Astrocyte (in vitro differentiated cells and primary cell): ENCODE measurements at regions not wholly inside any gene's neighbourhood (a gene's known extent, or its start where the extent isn't known, plus 50 kb on each side); places are given as distances from the start of the nearest gene placed in this dataset.

Source experiments
- DNase-seq: peaks from one replicate; pipeline ENCODE4 v3.0.0-alpha.2; 2010; ENCODE audit warnings: low read depth
- FAIRE-seq: peaks from 2 replicates; lab custom pipeline; 2011; peaks lifted over from hg19 to GRCh38; lab: Jason Lieb, UNC
- H2AFZ ChIP-seq: 2 replicates; pipeline ENCODE4 v1.6.0; 2012; ENCODE audit warnings: low read depth, low read length, inconsistent platforms
- H3K27ac ChIP-seq: 2 replicates; pipeline ENCODE4 v1.5.1; 2011; ENCODE audit warnings: low read depth, low read length, inconsistent platforms
- H3K27me3 ChIP-seq: 2 replicates; pipeline ENCODE4 v1.6.0; 2011; ENCODE audit warnings: low read length, inconsistent platforms; ENCODE audit not compliant: insufficient read depth
- H3K36me3 ChIP-seq: 2 replicates; pipeline ENCODE4 v1.5.1; 2011; ENCODE audit warnings: low read length, inconsistent platforms; ENCODE audit not compliant: insufficient read depth
- H3K4me1 ChIP-seq: 2 replicates; pipeline ENCODE4 v1.5.1; 2011; ENCODE audit warnings: low read length, inconsistent platforms; ENCODE audit not compliant: insufficient read depth
- H3K4me2 ChIP-seq: 2 replicates; pipeline ENCODE4 v1.6.0; 2012; ENCODE audit warnings: low read length, inconsistent platforms
- H3K4me3 ChIP-seq: 2 replicates; pipeline ENCODE4 v1.5.1; 2011; ENCODE audit warnings: low read depth, mild to moderate bottlenecking, low read length, inconsistent platforms; ENCODE audit not compliant: insufficient read depth
- H3K79me2 ChIP-seq: 2 replicates; pipeline ENCODE4 v1.6.0; 2012; ENCODE audit warnings: mild to moderate bottlenecking, low read length, inconsistent platforms; ENCODE audit not compliant: insufficient read depth
- H3K9ac ChIP-seq: 2 replicates; pipeline ENCODE4 v1.6.0; 2012; ENCODE audit warnings: mild to moderate bottlenecking, low read length, inconsistent platforms
- H3K9me3 ChIP-seq: 2 replicates; pipeline ENCODE4 v1.5.1; 2012; ENCODE audit warnings: low read depth, mild to moderate bottlenecking, low read length, inconsistent platforms; ENCODE audit not compliant: insufficient read depth
- H4K20me1 ChIP-seq: 2 replicates; pipeline ENCODE4 v1.6.0; 2012; ENCODE audit warnings: low read length, inconsistent platforms; ENCODE audit not compliant: insufficient read depth
- H3K27ac Mint-ChIP-seq: one replicate; pipeline ENCODE4 v1.8.0; 2021; ENCODE audit warnings: mild to moderate bottlenecking, mixed read lengths; ENCODE audit not compliant: unreplicated experiment
- H3K27me3 Mint-ChIP-seq: one replicate; pipeline ENCODE4 v1.8.0; 2021; ENCODE audit warnings: low read depth, mixed read lengths; ENCODE audit not compliant: unreplicated experiment
- H3K36me3 Mint-ChIP-seq: one replicate; pipeline ENCODE4 v1.8.0; 2021; ENCODE audit warnings: low read depth, mixed read lengths; ENCODE audit not compliant: unreplicated experiment
- H3K4me1 Mint-ChIP-seq: one replicate; pipeline ENCODE4 v1.8.0; 2021; ENCODE audit warnings: low read depth, mixed read lengths; ENCODE audit not compliant: unreplicated experiment
- H3K4me3 Mint-ChIP-seq: one replicate; pipeline ENCODE4 v1.8.0; 2021; ENCODE audit warnings: mild to moderate bottlenecking, moderate library complexity, mixed read lengths; ENCODE audit not compliant: unreplicated experiment
- H3K9me3 Mint-ChIP-seq: one replicate; pipeline ENCODE4 v1.8.0; 2021; ENCODE audit warnings: mild to moderate bottlenecking, mixed read lengths; ENCODE audit not compliant: unreplicated experiment
- EZH2 ChIP-seq: IDR thresholded peaks from 2 replicates; pipeline ENCODE4 v1.6.1; 2012; ENCODE audit warnings: mild to moderate bottlenecking, low read length, inconsistent platforms; ENCODE audit not compliant: insufficient read depth
- TF ChIP-seq, protein P1 (sequence below): IDR thresholded peaks from 2 replicates; pipeline ENCODE4 v1.5.1; 2011; ENCODE audit warnings: low read depth, mild to moderate bottlenecking, inconsistent platforms, low read length, moderate library complexity; ENCODE audit not compliant: insufficient read depth

DNA sequence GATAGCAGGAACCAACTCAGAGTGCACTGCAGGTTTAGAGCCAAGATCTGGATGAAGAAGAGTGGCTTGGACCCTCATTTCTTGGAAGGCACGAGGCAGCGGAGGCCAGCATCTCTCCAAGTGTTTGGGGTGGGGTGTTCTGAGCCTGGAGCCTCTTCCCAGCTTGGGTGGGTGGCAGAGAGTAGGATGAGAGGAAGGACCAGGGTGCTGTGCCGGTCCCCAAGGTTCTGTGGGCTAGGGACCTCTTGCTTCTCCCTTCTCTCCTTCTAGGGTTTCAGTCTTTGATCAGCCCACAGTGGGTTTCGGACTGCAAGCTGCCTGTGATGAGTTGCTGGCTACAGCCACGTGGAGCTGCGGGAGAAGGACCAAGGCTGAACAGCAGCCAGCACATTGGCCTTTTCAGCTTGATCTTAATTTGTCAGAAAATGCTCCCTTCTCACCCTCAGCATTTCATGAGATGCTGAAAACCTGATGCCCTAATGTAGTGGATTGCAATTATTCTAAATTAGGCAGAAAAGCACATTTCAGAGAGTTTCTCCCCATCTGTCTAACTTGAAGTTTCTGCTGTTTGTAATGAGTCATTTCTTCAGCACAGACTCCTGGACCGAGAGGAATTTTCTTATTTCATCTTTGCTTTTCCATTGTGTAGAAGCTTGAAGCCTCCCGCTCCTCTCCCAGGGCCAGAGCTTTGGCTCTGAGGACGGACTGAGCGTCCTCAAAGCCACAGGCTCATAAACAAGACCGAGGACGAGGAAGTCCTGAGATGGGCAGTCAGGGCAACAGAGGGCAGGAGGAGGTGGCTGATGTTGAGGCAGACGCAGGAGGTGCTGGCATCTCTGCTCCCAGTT, 99.1 kb upstream of the HDAC4 start:
- H3K4me3 ChIP-seq = no peak overlapping the region
- no peaks in the 10 kb centered on the region for H3K79me2 ChIP-seq
- H3K36me3 ChIP-seq = no peaks in the 10 kb centered on the region
- no peak overlapping the region for H3K4me2 ChIP-seq
- H2AFZ ChIP-seq = no peak overlapping the region
- H3K9me3 ChIP-seq = peaks cover 3% of the 10 kb centered on the region
- FAIRE-seq = no peak
- Mint-ChIP-seq H3K27me3 (peaks cover 55% of the 10 kb centered on the region), H3K4me1 (no peaks in the 10 kb centered on the region), H3K9me3 (peaks cover 5% of the 10 kb centered on the region), H3K27ac (no peak overlapping the region), H3K36me3 (peaks cover 1% of the 10 kb centered on the region), H3K4me3 (no peak overlapping the region)
- TF ChIP-seq EZH2 = no peak
- TF ChIP-seq, protein P1, sequence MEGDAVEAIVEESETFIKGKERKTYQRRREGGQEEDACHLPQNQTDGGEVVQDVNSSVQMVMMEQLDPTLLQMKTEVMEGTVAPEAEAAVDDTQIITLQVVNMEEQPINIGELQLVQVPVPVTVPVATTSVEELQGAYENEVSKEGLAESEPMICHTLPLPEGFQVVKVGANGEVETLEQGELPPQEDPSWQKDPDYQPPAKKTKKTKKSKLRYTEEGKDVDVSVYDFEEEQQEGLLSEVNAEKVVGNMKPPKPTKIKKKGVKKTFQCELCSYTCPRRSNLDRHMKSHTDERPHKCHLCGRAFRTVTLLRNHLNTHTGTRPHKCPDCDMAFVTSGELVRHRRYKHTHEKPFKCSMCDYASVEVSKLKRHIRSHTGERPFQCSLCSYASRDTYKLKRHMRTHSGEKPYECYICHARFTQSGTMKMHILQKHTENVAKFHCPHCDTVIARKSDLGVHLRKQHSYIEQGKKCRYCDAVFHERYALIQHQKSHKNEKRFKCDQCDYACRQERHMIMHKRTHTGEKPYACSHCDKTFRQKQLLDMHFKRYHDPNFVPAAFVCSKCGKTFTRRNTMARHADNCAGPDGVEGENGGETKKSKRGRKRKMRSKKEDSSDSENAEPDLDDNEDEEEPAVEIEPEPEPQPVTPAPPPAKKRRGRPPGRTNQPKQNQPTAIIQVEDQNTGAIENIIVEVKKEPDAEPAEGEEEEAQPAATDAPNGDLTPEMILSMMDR = no peak
- H3K4me1 ChIP-seq = no peaks in the 10 kb centered on the region
- no peak overlapping the region for H3K27ac ChIP-seq
- peaks cover 3% of the 10 kb centered on the region for H3K27me3 ChIP-seq
- DNase-seq = peak; percentile 18
- H3K9ac ChIP-seq = no peak overlapping the region
- no peaks in the 10 kb centered on the region for H4K20me1 ChIP-seq

GRCh38 chr2:239498981-239499634, 98.3 kb upstream of the HDAC4 start:
- H3K4me1 ChIP-seq = no peaks in the 10 kb centered on the region
- peaks cover 1% of the 10 kb centered on the region for H3K36me3 Mint-ChIP-seq
- H3K4me3 ChIP-seq = no peak overlapping the region
- H3K4me3 Mint-ChIP-seq = no peak overlapping the region
- no peak overlapping the region for H2AFZ ChIP-seq
- H3K79me2 ChIP-seq = no peaks in the 10 kb centered on the region
- H3K4me2 ChIP-seq = no peak overlapping the region
- H3K9me3 Mint-ChIP-seq = peaks cover 5% of the 10 kb centered on the region
- no peak for FAIRE-seq
- H3K36me3 ChIP-seq = no peaks in the 10 kb centered on the region
- peaks cover 3% of the 10 kb centered on the region for H3K9me3 ChIP-seq
- H3K27ac Mint-ChIP-seq = no peak overlapping the region
- H3K27me3 Mint-ChIP-seq = peaks cover 54% of the 10 kb centered on the region
- TF ChIP-seq EZH2 = no peak
- TF ChIP-seq, protein P1 = no peak
- H3K9ac ChIP-seq = no peak overlapping the region
- H3K27ac ChIP-seq = no peak overlapping the region
- no peaks in the 10 kb centered on the region for H4K20me1 ChIP-seq
- H3K4me1 Mint-ChIP-seq = no peaks in the 10 kb centered on the region
- H3K27me3 ChIP-seq = peaks cover 3% of the 10 kb centered on the region
- peak; percentile 57 for DNase-seq

DNA sequence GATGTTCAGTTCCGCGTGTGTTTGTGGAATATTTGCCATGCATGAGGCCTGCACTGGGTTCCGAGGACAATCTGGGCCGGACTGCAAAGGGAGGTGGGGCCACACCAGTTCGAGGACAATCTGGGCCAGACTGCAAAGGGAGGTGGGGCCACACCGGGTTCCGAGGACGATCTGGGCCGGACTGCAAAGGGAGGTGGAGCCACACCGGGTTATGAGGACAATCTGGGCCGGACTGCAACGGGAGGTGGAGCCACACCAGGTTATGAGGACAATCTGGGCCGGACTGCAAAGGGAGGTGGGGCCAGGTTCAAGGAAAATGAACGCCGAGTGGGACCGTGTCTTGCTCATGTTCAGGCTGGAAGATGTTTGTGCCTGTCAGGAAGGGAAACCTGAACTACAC, 97.8 kb upstream of the HDAC4 start:
- H3K4me2 ChIP-seq = no peak overlapping the region
- peaks cover 3% of the 10 kb centered on the region for H3K27me3 ChIP-seq
- no peak overlapping the region for H3K27ac ChIP-seq
- DNase-seq (no peak), FAIRE-seq (no peak)
- Mint-ChIP-seq H3K36me3 (peaks cover 1% of the 10 kb centered on the region), H3K27me3 (peaks cover 49% of the 10 kb centered on the region), H3K9me3 (peaks cover 5% of the 10 kb centered on the region), H3K4me3 (no peak overlapping the region), H3K27ac (no peak overlapping the region), H3K4me1 (no peaks in the 10 kb centered on the region)
- no peak overlapping the region for H2AFZ ChIP-seq
- peaks cover 3% of the 10 kb centered on the region for H3K9me3 ChIP-seq
- H3K9ac ChIP-seq = no peak overlapping the region
- H3K79me2 ChIP-seq = no peaks in the 10 kb centered on the region
- H4K20me1 ChIP-seq = no peaks in the 10 kb centered on the region
- no peak overlapping the region for H3K4me3 ChIP-seq
- no peaks in the 10 kb centered on the region for H3K4me1 ChIP-seq
- no peaks in the 10 kb centered on the region for H3K36me3 ChIP-seq
- TF ChIP-seq, protein P1 = no peak
- TF ChIP-seq EZH2 = no peak
